ENCODE measurements at regions not wholly inside any gene's neighbourhood (a gene's known extent, or its start where the extent isn't known, plus 50 kb on each side); places are given as distances from the start of the nearest gene placed in this dataset.
A peak's percentile ranks its signal among the peaks of the same experiment; 100 is the strongest.

DNA sequence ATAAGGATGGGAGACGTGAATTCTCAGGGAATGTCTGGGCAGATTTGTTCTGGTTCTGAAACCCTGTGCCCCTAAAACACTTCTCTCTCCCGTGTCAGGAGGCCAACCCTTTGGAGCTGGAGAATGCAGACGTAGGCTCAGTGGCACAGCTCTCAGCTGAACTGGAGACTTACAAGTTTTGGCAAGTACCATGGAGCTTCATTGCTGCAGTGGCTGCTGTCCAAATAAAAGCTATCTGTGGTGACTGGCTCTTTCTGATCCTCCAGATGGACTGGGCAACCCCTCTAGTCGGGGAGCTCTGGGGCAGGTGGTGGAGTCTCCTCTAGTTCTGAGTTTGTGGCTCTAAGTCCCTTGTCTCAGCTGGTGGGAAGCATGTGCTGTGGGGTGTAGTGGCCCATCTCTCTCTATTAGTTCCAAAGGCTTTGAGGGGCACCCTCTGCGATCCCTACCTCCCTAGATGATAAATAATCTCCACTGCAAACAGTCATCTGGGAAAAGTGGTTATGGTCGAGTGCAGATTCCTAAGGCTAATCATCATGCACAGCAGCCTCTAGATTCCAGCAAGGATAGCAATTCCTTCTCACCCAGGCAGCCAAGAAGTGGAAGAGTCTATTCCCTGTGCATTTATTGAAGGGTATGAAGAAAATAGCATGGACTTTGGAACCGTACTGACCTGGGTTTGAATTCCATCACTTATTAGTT lies 204.2 kb upstream of the KLF4 start:
- no peak for DNase-seq

DNA sequence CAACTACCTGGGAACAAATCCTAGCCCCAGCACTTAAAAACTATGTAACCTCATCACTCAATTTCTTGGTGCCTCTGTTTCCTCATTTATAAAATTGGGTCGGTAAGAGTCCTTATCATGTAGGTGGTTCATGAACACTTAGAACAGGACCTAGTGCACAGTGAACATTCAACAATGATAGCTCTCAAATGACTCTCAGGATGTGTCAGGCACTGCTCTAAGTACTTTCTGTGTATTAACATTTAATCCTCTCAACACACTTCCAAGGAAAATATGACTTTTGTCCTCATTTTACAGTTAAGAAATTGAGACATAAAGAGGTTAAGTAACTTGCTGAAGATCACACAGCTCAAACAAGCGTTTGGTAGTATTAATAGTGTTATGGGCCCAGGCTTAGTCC lies 202.1 kb upstream of the KLF4 start:
- DNase-seq, result no peak

DNA sequence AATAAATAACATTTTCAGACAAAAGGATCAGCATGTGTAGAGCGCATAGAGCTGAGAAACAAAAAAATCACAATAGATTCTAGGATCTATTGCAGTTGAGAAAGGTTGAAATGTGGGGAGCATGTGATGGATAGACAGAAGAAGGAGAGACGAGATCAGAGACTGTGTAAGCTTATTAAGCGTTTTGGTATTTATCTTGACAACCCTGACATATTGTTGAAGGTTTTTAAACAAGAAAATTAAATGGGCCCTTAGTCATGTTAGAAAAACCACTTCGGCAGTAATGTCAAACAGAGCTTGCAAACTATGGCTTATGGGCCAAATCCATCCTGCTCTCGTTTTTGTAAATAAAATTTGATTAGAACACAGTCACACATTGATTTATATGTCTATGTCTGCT lies 200.5 kb upstream of the KLF4 start:
- DNase-seq, result no peak

DNA sequence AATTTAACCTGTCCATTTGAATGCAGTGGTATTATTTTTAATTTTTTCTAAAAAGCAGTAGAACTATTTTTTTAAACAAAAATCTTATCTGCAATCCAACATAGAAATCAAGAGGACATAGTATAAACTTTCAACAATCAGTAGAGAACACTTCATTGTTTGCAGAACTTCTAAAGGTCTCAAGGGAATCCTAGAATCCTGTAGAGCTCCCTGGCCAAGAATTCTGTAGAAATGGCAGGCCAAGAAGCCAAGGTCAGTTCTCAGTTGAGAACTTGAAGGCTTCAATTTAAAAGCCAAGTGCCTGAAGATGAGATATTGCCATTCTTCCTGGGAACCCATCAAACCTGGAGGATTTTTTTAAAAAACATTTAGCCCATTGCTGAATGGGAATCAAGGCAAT lies 199.2 kb upstream of the KLF4 start:
- DNase-seq, result no peak

DNA sequence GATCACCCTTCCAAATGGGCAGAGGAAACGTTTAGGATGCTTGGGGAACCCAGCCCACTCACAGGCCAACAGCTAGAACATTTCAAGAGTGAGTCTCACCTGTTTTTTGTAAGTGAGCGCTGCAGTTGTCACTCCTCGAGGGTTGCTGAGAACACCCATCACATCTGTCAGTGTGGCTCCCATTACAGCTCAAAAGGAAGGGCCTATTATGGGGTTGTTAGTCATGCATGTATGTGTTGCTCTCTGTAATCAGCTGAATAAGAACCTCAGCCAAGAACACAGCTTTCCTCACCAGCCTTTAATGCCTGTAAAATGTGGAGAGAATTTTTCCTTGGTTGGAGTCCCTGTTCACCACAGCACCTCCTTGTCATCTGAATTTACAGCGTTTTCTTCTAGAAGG lies 196.3 kb upstream of the KLF4 start:
- DNase-seq, result no peak

DNA sequence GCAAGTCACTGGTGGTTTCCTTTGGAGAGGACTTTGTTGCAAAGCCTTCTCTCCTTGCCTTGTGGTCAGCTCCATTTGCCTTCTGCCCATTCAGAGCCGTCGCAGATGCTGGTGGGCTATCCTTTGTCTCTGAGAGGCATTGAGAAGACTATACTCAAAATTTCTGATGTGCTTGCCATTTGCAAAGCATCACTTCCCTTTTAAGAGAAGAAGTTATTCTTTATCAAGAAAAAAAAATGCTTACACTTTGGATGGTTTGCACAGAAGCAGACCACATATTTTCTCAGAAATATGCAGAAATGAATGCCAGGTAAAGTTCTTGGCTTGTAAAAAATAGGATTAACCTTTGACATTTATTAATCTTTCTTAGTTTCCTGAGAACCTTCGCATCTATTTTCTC lies 195.8 kb upstream of the KLF4 start:
- DNase-seq, result no peak

DNA sequence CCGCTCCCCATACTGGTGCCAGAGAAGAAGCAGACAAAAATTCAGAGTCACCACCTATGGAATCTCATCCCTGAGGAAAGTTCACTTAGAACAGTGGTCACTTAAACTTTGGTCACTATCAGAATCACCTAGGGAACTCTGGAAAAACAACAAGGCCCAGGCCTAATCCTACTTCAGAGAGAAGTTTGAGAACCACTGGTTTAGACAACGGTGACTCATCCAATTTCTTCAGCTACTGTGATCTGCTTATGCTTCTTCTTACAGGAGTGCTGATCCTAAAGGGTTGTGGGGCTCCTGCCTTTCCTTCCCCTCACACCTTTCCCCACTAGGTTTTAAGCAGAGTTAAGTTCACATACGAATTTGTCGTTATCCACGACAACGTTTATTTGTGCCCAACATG lies 194.7 kb upstream of the KLF4 start:
- DNase-seq, result no peak

DNA sequence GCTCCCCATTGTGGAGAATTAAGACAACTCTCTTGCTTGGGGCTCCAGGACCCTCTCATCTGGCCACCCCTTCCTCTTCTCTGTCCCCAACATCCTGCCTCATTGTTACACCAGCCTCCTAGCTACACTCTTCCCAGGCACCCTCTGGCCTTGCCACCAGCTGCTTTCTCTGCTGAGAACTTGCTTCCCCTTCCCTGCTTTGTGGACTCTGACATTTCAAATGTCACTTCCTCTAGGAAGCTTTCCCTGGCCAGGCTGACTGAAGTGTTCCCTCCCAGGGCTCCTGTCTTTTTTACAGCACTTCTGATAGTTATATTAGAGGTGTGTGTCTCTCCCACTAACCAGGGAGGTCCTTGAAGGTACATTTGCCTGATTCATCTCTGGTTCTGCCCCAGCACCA lies 194.0 kb upstream of the KLF4 start:
- DNase-seq, result no peak

DNA sequence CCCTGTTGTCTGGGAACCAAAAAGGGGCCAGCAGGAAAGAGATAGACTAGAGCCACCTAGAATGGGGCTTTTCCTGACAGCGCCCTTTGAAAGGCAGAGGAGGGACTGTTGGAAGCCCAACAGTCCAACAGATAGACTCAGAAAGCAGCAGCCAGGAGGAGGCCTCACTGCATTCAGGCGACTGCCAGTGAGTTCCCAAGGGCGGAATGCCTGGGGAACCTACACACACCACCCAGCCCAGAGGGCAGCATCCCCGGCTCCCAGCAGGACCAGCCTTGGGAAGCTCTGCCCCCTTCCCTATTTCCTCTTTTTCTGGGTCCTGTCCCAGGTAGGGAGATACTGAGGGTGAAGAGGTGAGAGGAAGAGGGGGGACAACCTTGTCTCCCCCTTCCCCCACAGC lies 192.4 kb upstream of the KLF4 start:
- DNase-seq, result no peak

DNA sequence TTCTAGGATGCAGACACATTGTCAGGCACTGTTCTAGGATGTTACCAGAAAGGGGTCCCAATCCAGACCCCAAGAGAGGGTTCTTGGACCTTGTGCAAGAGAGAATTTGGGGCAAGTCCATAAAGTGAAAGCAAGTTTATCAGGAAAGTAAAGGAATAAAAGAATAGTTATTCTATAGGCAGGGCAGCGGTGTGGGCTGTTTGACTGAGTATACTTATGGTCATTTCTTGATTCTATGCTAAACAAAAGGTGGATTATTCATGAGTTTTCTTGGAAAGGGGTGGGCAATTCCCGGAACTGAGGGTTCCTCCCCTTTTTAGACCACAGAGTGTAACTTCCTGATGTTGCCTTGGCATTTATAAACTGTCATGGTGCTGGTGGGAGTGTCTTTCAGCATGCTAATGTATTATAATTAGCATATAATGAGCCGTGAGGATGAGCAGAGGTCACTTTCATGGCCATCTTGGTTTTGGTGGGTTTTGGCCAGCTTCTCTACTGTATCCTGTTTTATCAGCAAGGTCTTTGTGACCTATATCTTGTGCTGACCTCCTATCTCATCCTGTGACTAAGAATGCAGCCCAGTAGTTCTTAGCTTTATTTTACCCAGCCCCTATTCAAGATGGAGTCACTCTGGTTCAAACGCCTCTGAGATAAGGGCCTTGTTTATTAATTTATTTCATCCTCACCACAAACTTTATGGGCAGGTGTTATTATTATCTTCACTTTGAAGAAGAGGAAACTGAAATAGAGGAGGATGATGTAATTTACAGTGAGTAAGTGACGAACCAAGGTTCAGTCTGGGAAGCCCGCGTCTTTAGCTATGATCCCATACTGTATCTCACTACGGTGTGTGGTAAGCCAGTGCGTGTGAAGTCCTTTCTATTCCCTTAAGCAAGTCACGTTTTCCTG lies 186.0 kb upstream of the KLF4 start:
- DNase-seq, result no peak

DNA sequence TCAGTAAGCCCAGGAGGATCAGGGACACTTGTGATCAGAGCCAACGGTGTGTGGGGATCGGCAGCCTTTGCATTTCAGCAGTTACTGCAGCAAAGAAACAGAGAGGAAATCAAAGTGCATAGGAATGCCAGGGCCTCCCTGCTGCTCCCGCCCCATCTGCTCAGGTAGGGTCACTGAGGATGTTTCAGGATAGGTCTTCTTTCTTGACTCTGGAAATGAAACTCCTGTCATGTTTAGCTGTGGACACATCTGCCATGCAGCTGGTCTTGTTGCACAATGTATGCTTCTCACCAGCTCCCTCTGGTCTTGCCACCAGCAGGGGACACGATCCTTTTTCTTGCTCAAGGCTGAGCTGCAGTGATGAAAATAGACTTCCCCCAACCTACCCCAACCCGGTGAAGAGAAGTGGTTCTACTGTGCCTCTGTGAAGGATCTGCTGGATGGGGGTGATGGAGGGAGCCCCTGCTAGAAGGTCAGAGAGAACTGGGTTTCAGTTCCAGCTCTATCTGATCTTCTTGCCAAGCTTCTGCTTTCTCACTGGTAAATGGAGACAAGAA lies 185.2 kb upstream of the KLF4 start:
- peak; percentile 23 for DNase-seq

DNA sequence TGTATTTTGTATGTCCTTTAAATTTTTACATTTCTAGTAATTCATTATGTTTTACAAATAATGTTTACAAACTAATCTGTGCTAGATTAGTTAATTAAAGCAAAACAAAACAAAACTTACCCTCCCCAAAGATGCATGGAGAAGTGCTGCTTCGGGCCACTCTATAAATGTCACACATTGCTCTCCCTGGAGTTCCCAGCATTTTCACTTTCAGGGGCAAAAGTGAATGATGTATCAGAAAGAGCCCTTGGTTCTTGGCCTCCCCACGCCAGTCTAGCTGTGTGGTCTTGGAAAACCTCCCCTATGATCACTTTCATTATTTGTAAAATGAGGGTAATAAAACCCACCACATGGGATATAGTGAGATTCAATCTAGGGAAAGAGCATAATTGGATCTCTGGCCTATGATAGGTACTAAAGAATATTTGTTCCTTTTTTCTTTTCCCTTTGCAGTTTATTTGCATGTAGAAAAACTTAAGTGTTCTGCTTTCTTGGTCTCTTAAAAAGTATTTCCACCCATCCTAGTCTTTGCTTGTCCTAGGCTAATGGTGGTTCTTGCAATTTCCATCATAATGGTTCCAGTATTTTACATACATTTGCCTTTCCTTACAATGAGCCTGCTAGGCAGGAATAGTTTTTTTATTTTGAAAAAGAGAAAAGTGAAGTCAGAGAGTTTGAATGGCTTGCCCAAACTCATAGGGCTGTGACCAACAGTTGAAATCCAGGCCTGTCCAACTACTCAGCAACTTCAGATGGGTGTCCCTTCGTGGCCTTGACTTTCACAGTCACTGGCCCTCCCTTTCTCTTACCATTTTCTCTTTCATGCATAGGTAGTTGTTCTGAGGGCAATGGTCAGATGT lies 184.5 kb upstream of the KLF4 start:
- no peak for DNase-seq

DNA sequence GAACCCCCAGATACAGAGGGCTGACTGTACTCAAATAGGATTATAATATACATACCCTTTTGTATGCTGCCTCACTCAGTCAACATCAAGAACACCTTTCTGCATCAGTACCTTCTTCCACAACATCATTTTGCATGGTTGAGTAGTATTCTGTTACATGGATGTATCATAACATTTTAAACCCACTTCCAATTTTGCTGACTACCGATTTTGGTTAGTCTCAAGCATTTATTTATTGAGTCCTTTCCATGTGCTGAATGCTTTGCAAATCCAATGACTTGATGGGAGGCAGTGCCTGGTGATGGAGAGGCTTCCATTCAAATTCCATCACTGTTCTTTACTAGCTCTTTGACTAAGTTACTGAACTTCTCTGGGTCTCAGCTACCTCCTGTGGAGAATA lies 182.0 kb upstream of the KLF4 start:
- DNase-seq, result no peak

DNA sequence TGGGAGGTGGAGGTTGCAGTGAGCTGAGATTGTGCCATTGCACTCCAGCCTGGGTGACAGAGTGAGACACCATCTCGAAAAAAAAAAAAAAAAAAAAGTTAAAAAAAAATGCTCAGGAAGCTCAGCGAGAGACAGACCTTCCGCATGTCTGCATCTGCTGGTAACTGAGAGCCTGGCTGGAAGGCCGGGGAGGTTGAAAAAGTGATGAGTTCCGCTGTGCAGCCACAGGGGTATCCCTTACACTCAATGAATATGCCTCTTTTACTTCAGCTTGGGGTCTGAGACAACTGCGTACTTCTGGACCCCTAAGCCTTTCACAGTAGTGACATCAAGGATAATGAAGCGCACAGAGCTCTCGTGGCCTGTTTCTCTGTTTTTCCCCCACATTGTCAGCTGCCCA lies 179.9 kb upstream of the KLF4 start:
- DNase-seq, result no peak

DNA sequence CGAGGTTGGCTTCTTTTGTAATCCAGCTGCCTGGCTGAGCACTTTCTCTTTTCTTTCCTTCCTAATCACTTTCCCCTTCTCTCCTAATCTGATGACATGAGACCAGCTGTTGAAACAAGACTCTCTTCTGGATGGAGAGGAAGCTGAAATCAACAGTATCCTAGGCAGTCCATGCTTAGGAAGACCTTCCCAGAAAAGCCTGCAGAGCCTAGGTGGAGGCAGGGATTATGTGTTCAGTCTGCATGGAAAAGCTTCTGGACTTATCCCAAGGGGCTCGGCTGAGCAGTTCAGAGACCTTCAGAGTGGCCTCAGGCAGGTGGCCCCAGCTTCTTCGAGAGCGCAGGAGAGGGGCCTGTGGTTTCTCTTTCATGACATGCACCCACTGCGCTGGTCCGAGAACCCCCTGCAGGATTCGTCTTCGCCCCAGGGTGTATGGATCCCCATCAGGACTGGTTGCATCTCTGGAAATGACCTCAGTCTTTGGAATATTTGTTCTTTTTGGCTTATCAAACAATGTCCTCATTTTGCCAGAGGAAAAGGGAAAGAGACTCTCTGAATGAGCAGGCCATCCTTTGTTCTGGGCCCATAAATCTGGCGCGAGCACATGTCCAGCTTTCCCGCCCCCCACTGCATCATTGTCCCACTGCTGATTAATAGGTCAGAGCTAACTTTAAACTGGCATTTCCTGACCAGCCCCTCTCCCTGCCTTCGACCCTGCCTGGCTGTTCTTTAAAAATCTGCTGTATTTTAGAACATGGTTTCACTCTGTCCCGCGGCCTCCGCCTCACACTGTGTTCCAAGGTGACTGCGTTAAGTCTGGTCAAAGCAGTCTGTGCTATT lies 177.9 kb upstream of the KLF4 start:
- peak; percentile 4 for DNase-seq

DNA sequence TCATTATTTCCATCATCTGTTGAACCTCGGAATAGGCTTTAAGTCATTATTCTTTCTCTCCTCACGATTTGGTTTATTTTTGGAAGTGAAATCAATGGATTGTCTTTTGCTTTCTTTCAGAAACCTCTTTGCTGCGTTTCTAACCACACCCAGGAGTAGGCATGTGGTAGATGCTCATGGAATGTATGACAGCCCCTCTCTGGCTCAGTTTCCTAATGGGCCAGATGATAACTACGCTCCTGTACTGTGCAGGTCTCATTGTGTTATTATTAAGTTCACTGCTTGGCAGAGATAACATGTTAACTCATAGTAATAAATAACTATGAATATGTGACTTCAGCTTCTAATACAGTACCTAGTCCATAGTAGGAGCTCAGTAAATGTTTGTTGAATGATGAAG lies 175.5 kb upstream of the KLF4 start:
- no peak for DNase-seq

DNA sequence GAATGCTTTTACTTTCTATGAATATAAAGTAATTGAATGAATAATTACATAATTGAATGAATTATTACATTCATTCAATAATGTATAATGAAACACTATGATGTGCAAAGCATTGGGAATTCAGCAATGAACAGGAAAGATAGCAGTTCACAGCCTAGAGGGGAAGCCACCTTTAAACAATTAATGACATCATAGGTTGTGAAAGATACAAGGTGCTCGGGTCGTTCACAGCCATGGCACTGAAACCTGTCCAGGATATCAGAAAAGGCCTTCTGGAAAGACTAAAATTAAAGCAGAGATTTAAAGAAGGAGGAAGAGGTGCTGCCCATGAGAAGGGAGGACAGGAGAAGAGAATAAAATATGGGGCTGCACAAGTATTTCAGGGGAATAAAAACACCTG lies 171.4 kb upstream of the KLF4 start:
- DNase-seq, result no peak

DNA sequence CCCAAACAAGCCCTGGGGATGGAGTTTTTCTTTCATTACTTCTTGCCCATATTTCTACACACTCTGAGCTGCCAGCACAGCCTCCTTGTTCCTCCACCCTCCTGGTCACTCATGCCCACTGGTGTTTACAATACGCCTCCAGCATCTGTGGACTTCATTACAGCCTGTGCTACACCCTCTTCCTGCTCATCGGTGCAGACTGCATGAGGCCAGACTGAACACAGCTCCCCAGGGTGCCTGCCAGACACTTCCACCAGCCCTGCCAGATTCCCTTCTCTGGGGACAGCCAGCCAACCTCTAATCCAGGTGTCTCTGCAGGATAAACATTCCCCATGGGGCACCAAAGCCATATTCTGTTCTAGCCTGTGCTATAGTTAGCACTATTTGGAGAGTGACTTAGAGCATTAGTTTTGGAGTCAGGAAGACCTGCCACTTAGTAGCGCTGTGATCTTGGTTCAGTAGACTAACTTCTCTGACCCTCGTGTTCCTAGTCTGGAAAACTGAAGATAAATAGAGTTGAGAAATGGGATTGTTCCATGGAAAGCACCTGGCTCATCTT lies 163.8 kb upstream of the KLF4 start:
- DNase-seq, result no peak

DNA sequence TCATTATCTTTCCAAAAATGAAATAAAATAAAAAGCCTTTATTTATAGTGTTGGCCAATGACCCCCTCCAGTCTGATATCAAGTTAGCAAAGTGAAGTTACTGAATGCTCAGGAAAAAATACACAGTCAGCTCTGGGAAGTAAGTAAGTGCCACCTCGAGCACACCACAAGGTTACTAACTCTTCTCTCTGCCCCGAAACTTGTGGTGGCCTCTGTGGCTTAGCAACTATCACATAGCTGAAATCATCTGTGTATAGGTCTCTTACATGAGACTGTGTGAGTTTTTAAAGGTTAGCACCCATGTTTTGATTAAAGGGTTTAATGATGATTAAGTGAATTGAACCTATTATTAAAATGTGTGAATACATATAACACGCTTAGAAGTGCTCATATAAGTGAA lies 161.4 kb upstream of the KLF4 start:
- no peak for DNase-seq

DNA sequence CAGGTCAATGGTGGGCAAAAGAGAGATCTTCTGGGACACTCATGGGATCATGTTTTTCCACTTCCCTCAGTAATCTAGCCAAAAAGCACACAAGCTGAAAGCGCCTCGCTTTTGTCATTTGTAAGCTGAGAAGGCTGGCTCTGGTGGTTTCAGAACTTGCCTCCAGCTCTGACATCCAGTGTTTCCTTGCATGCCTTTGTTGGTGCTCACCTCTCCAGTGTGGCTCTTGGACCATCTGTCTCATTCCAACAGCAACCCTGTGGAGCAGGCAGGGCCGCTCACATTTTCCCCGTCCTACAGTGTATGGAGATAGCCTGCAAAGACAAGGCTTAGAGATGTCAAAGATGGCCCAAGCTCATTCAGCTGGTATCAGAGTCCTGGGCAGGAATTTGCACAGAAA lies 160.8 kb upstream of the KLF4 start:
- no peak for DNase-seq

DNA sequence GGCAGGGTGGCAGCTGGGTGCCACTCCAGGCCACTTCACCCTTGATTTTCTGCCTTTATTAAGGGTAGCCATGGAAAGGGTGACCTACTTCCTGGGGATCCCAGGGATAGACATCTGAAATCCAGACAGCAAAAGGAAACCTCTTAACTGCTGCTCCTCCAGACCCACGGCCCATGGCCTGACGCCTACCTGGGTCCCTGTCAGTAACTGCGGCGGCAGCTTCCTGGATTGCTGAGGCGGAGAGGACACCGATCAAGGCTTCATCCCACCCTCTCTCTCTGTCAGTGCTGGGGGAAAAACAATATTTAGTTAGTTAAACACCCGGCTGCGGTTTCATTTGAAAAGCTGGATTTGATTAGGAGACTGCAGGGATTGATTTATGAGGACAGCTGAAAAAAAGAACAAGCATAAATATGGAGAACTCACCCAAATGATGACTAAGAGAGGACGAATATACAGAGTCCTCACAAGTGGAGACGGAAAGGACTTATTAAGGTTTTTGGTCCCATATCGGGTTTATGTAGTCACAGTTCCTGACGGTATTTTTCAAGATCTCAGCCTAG lies 158.7 kb upstream of the KLF4 start:
- no peak for DNase-seq

DNA sequence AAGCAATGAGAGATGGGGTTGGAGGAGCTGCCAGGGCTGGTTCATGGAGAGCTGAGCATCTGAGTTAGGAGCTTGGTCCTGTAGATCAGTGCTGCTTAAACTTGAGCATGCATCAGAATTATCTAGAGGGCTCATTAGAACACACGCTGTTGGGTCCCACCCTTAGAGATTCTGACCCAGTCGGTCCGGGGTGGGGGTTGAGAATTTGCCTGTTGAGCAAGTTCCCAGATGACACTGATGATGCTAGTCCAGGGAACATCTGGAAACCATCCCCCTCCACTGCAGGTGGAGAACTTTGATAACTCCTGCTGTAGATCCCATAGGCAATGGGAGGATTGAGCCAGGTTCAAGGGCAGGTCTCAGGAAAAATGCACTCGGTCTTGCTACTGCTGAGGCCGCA lies 158.0 kb upstream of the KLF4 start:
- DNase-seq, result no peak
